GM12878 (cell line): ENCODE measurements at regions not wholly inside any gene's neighbourhood (a gene's known extent, or its start where the extent isn't known, plus 50 kb on each side); places are given as distances from the start of the nearest gene placed in this dataset.

Source experiments
- ATAC-seq: fragments of 200-7000 bp; cut with Tn5 transposase; 3 replicates; pipeline ENCODE4 v1.9.1; 2020; ENCODE audit warnings: mild to moderate bottlenecking, moderate library complexity
- BruUV-seq: library from RNA; stranded (reverse); fragments of 400-500 nt; replicated peaks from 2 replicates; lab custom pipeline; 2021; lab: Mats Ljungman, UMichigan
- CTCF ChIA-PET: fragments of 300-600 bp; sonication (Branson Sonifier 250); formaldehyde crosslinking; extraction: SDS; loops from one replicate; lab custom pipeline; 2021; ENCODE audit warnings: inconsistent platforms; lab: Yijun Ruan, JAX
- POLR2A ChIA-PET: fragments of 350-600 bp; formaldehyde crosslinking; extraction: SDS; loops from one replicate; lab custom pipeline; 2021; ENCODE audit warnings: inconsistent platforms; lab: Charles Lee
- RAD21 ChIA-PET: fragments of 300-600 bp; sonication (Branson Sonifier 250); formaldehyde crosslinking; loops from one replicate; lab custom pipeline; 2023; ENCODE audit warnings: antibody characterized with exemption; ENCODE audit not compliant: unreplicated experiment; lab: Charles Lee
- SMC1A ChIA-PET: fragments of 300-600 bp; sonication (Branson Sonifier 250); formaldehyde crosslinking; loops from one replicate; lab custom pipeline; 2023; ENCODE audit not compliant: unreplicated experiment, uncharacterized antibody; lab: Charles Lee
- DNase-seq: peaks from one replicate; pipeline ENCODE4 v3.0.0-alpha.2; 2011; ENCODE audit warnings: low read depth, low spot score
- FAIRE-seq: peaks from 3 replicates; lab custom pipeline; 2011; peaks lifted over from hg19 to GRCh38; lab: Jason Lieb, UNC
- H2AFZ ChIP-seq: 2 replicates; pipeline ENCODE4 v1.6.0; 2011; ENCODE audit warnings: low read depth, low read length, control low read depth; ENCODE audit not compliant: control insufficient read depth
- H3K27ac ChIP-seq: 2 replicates; pipeline ENCODE4 v1.5.1; 2011; ENCODE audit warnings: control low read depth; ENCODE audit not compliant: control insufficient read depth, insufficient read depth
- H3K27me3 ChIP-seq, 2 experiments: replicated peaks in 1 of 2; 2 replicates each; pipeline versions ENCODE4 v1.6.0 to v1.6.1; 2011; ENCODE audit warnings: low read length in 1 of 2; ENCODE audit not compliant: control insufficient read depth in 2 of 2, insufficient read depth in 2 of 2
- H3K36me3 ChIP-seq, 2 experiments: 2 replicates each; pipeline ENCODE4 v1.5.1; 2011; ENCODE audit warnings: low read length in 1 of 2; ENCODE audit not compliant: control insufficient read depth in 2 of 2, insufficient read depth in 2 of 2
- H3K4me1 ChIP-seq: 2 replicates; pipeline ENCODE4 v1.6.1; 2011; ENCODE audit warnings: mild to moderate bottlenecking, low read length, moderate library complexity, mixed read lengths; ENCODE audit not compliant: control insufficient read depth, insufficient read depth
- H3K4me2 ChIP-seq: 2 replicates; pipeline ENCODE4 v1.6.0; 2011; ENCODE audit warnings: control low read depth; ENCODE audit not compliant: control insufficient read depth, insufficient read depth
- H3K4me3 ChIP-seq: fragments of 200-600 bp; sonication (generic); 2 replicates; pipeline ENCODE4 v1.5.1; 2016
- H3K79me2 ChIP-seq: 2 replicates; pipeline ENCODE4 v1.6.0; 2011; ENCODE audit warnings: low read length; ENCODE audit not compliant: control insufficient read depth, insufficient read depth
- H3K9ac ChIP-seq: 2 replicates; pipeline ENCODE4 v1.8.0; 2011; ENCODE audit warnings: low read length, control low read depth, mixed read lengths; ENCODE audit not compliant: control insufficient read depth, insufficient read depth
- H3K9me3 ChIP-seq: replicated peaks from 3 replicates; pipeline ENCODE4 v1.5.1; 2011; ENCODE audit warnings: mild to moderate bottlenecking, low read length; ENCODE audit not compliant: control insufficient read depth, insufficient read depth
- H4K20me1 ChIP-seq: 2 replicates; pipeline ENCODE4 v1.6.0; 2011; ENCODE audit not compliant: control insufficient read depth, insufficient read depth
- CEBPZ ChIP-seq: fragments of 150-350 bp; IDR thresholded peaks from 2 replicates; pipeline ENCODE4 v1.6.1; 2016; ENCODE audit warnings: low read depth, low read length
- ETV6 ChIP-seq, 2 experiments: fragments of 450-650 bp in 1 of 2; IDR thresholded peaks in 1 of 2; conservative IDR thresholded peaks in 1 of 2; 2 replicates each; pipeline ENCODE4 v1.6.1; 2014; ENCODE audit warnings: antibody characterized with exemption in 1 of 2, borderline replicate concordance in 1 of 2, low read depth in 1 of 2, mild to moderate bottlenecking in 1 of 2, moderate library complexity in 1 of 2
- FOS ChIP-seq: IDR thresholded peaks from 3 replicates; pipeline ENCODE4 v1.6.1; 2011; ENCODE audit warnings: borderline replicate concordance; ENCODE audit not compliant: insufficient read length; ENCODE audit errors: extremely low read depth
- FOXM1 ChIP-seq: IDR thresholded peaks from 2 replicates; pipeline ENCODE4 v1.6.1; 2012; ENCODE audit warnings: low read depth, mild to moderate bottlenecking, inconsistent platforms, low read length, moderate library complexity
- MLLT1 ChIP-seq: fragments of 450-650 bp; IDR thresholded peaks from 2 replicates; pipeline ENCODE4 v1.6.1; 2016; ENCODE audit warnings: mild to moderate bottlenecking
- POLR2A ChIP-seq: IDR thresholded peaks from 2 replicates; pipeline ENCODE4 v1.6.1; 2011; ENCODE audit warnings: low read depth, mild to moderate bottlenecking, low read length
- RBBP5 ChIP-seq: fragments of 200-600 bp; sonication (generic); conservative IDR thresholded peaks from 2 replicates; pipeline ENCODE4 v1.6.1; 2016
- SUPT20H ChIP-seq: IDR thresholded peaks from 2 replicates; pipeline ENCODE4 v1.6.1; 2011; ENCODE audit warnings: low read depth, mild to moderate bottlenecking, low read length, moderate library complexity, borderline replicate concordance; ENCODE audit not compliant: control insufficient read depth
- ZNF622 ChIP-seq: fragments of 450-650 bp; IDR thresholded peaks from 2 replicates; pipeline ENCODE4 v1.6.1; 2017; ENCODE audit warnings: mild to moderate bottlenecking, inconsistent platforms
- WGBS: methylation state at CpG from one replicate; pipeline ENCODE4 v1.1.6; 2016; ENCODE audit warnings: low lambda C conversion rate; ENCODE audit not compliant: insufficient replicate concordance, insufficient coverage; ENCODE audit errors: missing lambda C conversion rate; 5-methylcytosine and 5-hydroxymethylcytosine counted together
- in situ Hi-C: fragments of 300-500 bp; cut with MboI; formaldehyde crosslinking; loops from 9 replicates; pipeline ENCODE4 v1.14.3; 2018; ENCODE audit warnings: mixed read lengths
- intact Hi-C: fragments of 100-400 bp; cut with micrococcal nuclease; formaldehyde crosslinking; loops from one replicate; pipeline ENCODE4 v1.14.2; 2022; ENCODE audit not compliant: unreplicated experiment
- TF ChIP-seq, protein P1 (sequence below): IDR thresholded peaks from 2 replicates; pipeline ENCODE4 v1.6.1; 2012; ENCODE audit warnings: improper control_type of control experiment, low read depth, low read length; ENCODE audit not compliant: insufficient replicate concordance
- TF ChIP-seq, protein P2 (sequence below): IDR thresholded peaks from 2 replicates; pipeline ENCODE4 v1.6.1; 2012; ENCODE audit warnings: low read length, inconsistent platforms

- FAIRE-seq (no peak), DNase-seq (no peak), ATAC-seq (no peak)
- Histone ChIP-seq H3K27ac (no peak overlapping the region), H2AFZ (no peak overlapping the region), H3K36me3 (no peaks in the 10 kb centered on the region), H3K4me2 (no peak overlapping the region), H4K20me1 (no peaks in the 10 kb centered on the region), H3K27me3 (no peaks in the 10 kb centered on the region), H3K4me3 (no peak overlapping the region), H3K9me3 (no peaks in the 10 kb centered on the region), H3K9ac (no peak overlapping the region), H3K79me2 (no peaks in the 10 kb centered on the region), H3K4me1 (peaks cover 3% of the 10 kb centered on the region; the same call in 1 of the 2 replicates)
- in situ Hi-C loops = no loop called here
- BruUV-seq = no TSS peak
- CTCF ChIA-PET = interaction anchor here (0.6 to 3.1 kb wide), 4 partner anchors 8 to 397 kb away, joined by 3 to 13 read pairs (median 4); no protein-coding TSS in a partner anchor
- intact Hi-C loops = no loop called here
- SMC1A ChIA-PET = interaction anchor here (0.5 to 1.4 kb wide), 6 partner anchors 14 to 399 kb away, joined by 3 to 4 read pairs (median 4); no protein-coding TSS in a partner anchor
- 59% methylated on average over 2 of the region's 2 CpGs for WGBS
- TF ChIP-seq ZNF622 = no peak
- no peak for TF ChIP-seq CEBPZ
- TF ChIP-seq, protein P1, sequence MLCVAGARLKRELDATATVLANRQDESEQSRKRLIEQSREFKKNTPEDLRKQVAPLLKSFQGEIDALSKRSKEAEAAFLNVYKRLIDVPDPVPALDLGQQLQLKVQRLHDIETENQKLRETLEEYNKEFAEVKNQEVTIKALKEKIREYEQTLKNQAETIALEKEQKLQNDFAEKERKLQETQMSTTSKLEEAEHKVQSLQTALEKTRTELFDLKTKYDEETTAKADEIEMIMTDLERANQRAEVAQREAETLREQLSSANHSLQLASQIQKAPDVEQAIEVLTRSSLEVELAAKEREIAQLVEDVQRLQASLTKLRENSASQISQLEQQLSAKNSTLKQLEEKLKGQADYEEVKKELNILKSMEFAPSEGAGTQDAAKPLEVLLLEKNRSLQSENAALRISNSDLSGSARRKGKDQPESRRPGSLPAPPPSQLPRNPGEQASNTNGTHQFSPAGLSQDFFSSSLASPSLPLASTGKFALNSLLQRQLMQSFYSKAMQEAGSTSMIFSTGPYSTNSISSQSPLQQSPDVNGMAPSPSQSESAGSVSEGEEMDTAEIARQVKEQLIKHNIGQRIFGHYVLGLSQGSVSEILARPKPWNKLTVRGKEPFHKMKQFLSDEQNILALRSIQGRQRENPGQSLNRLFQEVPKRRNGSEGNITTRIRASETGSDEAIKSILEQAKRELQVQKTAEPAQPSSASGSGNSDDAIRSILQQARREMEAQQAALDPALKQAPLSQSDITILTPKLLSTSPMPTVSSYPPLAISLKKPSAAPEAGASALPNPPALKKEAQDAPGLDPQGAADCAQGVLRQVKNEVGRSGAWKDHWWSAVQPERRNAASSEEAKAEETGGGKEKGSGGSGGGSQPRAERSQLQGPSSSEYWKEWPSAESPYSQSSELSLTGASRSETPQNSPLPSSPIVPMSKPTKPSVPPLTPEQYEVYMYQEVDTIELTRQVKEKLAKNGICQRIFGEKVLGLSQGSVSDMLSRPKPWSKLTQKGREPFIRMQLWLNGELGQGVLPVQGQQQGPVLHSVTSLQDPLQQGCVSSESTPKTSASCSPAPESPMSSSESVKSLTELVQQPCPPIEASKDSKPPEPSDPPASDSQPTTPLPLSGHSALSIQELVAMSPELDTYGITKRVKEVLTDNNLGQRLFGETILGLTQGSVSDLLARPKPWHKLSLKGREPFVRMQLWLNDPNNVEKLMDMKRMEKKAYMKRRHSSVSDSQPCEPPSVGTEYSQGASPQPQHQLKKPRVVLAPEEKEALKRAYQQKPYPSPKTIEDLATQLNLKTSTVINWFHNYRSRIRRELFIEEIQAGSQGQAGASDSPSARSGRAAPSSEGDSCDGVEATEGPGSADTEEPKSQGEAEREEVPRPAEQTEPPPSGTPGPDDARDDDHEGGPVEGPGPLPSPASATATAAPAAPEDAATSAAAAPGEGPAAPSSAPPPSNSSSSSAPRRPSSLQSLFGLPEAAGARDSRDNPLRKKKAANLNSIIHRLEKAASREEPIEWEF = no peak
- no peak for TF ChIP-seq FOXM1
- TF ChIP-seq, protein P2, sequence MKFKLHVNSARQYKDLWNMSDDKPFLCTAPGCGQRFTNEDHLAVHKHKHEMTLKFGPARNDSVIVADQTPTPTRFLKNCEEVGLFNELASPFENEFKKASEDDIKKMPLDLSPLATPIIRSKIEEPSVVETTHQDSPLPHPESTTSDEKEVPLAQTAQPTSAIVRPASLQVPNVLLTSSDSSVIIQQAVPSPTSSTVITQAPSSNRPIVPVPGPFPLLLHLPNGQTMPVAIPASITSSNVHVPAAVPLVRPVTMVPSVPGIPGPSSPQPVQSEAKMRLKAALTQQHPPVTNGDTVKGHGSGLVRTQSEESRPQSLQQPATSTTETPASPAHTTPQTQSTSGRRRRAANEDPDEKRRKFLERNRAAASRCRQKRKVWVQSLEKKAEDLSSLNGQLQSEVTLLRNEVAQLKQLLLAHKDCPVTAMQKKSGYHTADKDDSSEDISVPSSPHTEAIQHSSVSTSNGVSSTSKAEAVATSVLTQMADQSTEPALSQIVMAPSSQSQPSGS = no peak
- no peak for TF ChIP-seq FOS
- no peak for TF ChIP-seq SUPT20H
- no peak for TF ChIP-seq ETV6 (conservative IDR thresholded peaks at IDR 0.05 in 1 of 2, IDR thresholded peaks at IDR 0.05 in 1 of 2; ENCODE audit: borderline replicate concordance in 1 of 2, low read depth in 1 of 2)
- TF ChIP-seq RBBP5 = no peak
- TF ChIP-seq POLR2A = no peak
- TF ChIP-seq MLLT1 = no peak
- RAD21 ChIA-PET = interaction anchor here (2.0 kb wide), 1 partner anchor 381 kb away, joined by 7 read pairs; no protein-coding TSS in a partner anchor
- POLR2A ChIA-PET = no interaction called here
Observed at GRCh38 chr2:37795938-37796337, 124.5 kb upstream of the CDC42EP3 start.
